SK-N-SH treated with all-trans-retinoic acid at 6 μM for 48 hours (cell line): ENCODE measurements at regions not wholly inside any gene's neighbourhood (a gene's known extent, or its start where the extent isn't known, plus 50 kb on each side); places are given as distances from the start of the nearest gene placed in this dataset.

Source experiments
- ARNTL ChIP-seq: fragments of 450-650 bp; formaldehyde crosslinking; IDR thresholded peaks from 2 replicates; pipeline ENCODE4 v1.5.0; 2020; ENCODE audit warnings: low read depth, mild to moderate bottlenecking, moderate library complexity, borderline replicate concordance
- CREB5 ChIP-seq: fragments of 250-450 bp; sonication (Bioruptor Pico); IDR thresholded peaks from 2 replicates; pipeline ENCODE4 v1.5.1; 2020; ENCODE audit warnings: low read depth, mild to moderate bottlenecking, moderate library complexity
- CSDC2 ChIP-seq: fragments of 250-450 bp; sonication (Bioruptor Pico); IDR thresholded peaks from 2 replicates; pipeline ENCODE4 v1.5.0; 2020; ENCODE audit warnings: mild to moderate bottlenecking, moderate library complexity
- ESRRG ChIP-seq: fragments of 250-450 bp; sonication (Bioruptor Pico); IDR thresholded peaks from 2 replicates; pipeline ENCODE4 v1.6.1; 2021; ENCODE audit warnings: mild to moderate bottlenecking
- POU6F1 ChIP-seq: fragments of 250-450 bp; sonication (Bioruptor Pico); IDR thresholded peaks from 2 replicates; pipeline ENCODE4 v1.8.0; 2021; ENCODE audit warnings: low read depth, mild to moderate bottlenecking, moderate library complexity, borderline replicate concordance
- PPARA ChIP-seq: fragments of 250-450 bp; sonication (Bioruptor Pico); IDR thresholded peaks from 2 replicates; pipeline ENCODE4 v1.5.0; 2020; ENCODE audit warnings: mild to moderate bottlenecking, borderline replicate concordance
- TCF4 ChIP-seq: fragments of 250-450 bp; sonication (Bioruptor Pico); IDR thresholded peaks from 2 replicates; pipeline ENCODE4 v1.8.0; 2021; ENCODE audit warnings: mild to moderate bottlenecking, moderate library complexity, borderline replicate concordance
- TOX ChIP-seq: fragments of 250-450 bp; sonication (Bioruptor Pico); IDR thresholded peaks from 2 replicates; pipeline ENCODE4 v1.8.0; 2021; ENCODE audit warnings: mild to moderate bottlenecking, moderate library complexity, borderline replicate concordance
- ZC3H10 ChIP-seq: fragments of 250-450 bp; sonication (Bioruptor Pico); IDR thresholded peaks from 2 replicates; pipeline ENCODE4 v1.5.1; 2021; ENCODE audit warnings: mild to moderate bottlenecking, moderate library complexity
- ZFP30 ChIP-seq: fragments of 450-650 bp; formaldehyde crosslinking; IDR thresholded peaks from 2 replicates; pipeline ENCODE4 v1.5.0; 2022; ENCODE audit warnings: mild to moderate bottlenecking, moderate library complexity
- ZNF70 ChIP-seq: fragments of 450-650 bp; formaldehyde crosslinking; IDR thresholded peaks from 2 replicates; pipeline ENCODE4 v1.5.0; 2020; ENCODE audit warnings: mild to moderate bottlenecking, moderate library complexity
- TF ChIP-seq, protein P1 (sequence below): fragments of 250-450 bp; sonication (Bioruptor Pico); IDR thresholded peaks from 2 replicates; pipeline ENCODE4 v1.8.0; 2020; ENCODE audit warnings: mild to moderate bottlenecking, moderate library complexity, borderline replicate concordance

- TF ChIP-seq TCF4 (CRISPR knock-in tag), result no peak
- no peak for TF ChIP-seq ZFP30 (CRISPR knock-in tag)
- TF ChIP-seq, protein P1, sequence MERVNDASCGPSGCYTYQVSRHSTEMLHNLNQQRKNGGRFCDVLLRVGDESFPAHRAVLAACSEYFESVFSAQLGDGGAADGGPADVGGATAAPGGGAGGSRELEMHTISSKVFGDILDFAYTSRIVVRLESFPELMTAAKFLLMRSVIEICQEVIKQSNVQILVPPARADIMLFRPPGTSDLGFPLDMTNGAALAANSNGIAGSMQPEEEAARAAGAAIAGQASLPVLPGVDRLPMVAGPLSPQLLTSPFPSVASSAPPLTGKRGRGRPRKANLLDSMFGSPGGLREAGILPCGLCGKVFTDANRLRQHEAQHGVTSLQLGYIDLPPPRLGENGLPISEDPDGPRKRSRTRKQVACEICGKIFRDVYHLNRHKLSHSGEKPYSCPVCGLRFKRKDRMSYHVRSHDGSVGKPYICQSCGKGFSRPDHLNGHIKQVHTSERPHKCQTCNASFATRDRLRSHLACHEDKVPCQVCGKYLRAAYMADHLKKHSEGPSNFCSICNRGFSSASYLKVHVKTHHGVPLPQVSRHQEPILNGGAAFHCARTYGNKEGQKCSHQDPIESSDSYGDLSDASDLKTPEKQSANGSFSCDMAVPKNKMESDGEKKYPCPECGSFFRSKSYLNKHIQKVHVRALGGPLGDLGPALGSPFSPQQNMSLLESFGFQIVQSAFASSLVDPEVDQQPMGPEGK, result no peak
- no peak for TF ChIP-seq ARNTL
- TF ChIP-seq CREB5 (CRISPR knock-in tag), result no peak
- no peak for TF ChIP-seq POU6F1 (CRISPR knock-in tag)
- no peak for TF ChIP-seq ZC3H10
- TF ChIP-seq TOX (CRISPR knock-in tag), result no peak
- TF ChIP-seq CSDC2 (CRISPR knock-in tag), result no peak
- TF ChIP-seq ESRRG (CRISPR knock-in tag), result no peak
- no peak for TF ChIP-seq ZNF70
- no peak for TF ChIP-seq PPARA (CRISPR knock-in tag)
Measured at GRCh38 chr18:57869221-57869620, 66.1 kb upstream of the ATP8B1 start.
